ENCODE measurements at regions not wholly inside any gene's neighbourhood (a gene's known extent, or its start where the extent isn't known, plus 50 kb on each side); places are given as distances from the start of the nearest gene placed in this dataset.

GRCh38 chr5:29015523-29015922 lies 1977.1 kb upstream of the CDH9 start:
- Histone ChIP-seq H3K27me3 (ENCODE audit: control insufficient read depth in 3 of 3, insufficient read depth in 3 of 3, low read length in 3 of 3) (no peaks in the 10 kb centered on the region), H3K27ac (ENCODE audit: low read depth, low read length) (no peak overlapping the region), H3K4me3 (ENCODE audit: low read length in 3 of 3) (no peak overlapping the region), H3K36me3 (ENCODE audit: control insufficient read depth in 3 of 3, insufficient read depth in 3 of 3, low read length in 3 of 3) (no peaks in the 10 kb centered on the region), H3K4me1 (ENCODE audit: control insufficient read depth in 3 of 3, insufficient read depth in 3 of 3, low read length in 3 of 3) (no peaks in the 10 kb centered on the region), H3K9ac (ENCODE audit: low read depth in 1 of 3, low read length in 3 of 3) (no peak overlapping the region), H3K9me3 (ENCODE audit: control insufficient read depth in 3 of 3, low read length in 3 of 3) (no peaks in the 10 kb centered on the region)

GRCh38 chr5:29005386-29005785 lies 1967.0 kb upstream of the CDH9 start:
- Histone ChIP-seq H3K36me3 (ENCODE audit: control insufficient read depth in 3 of 3, insufficient read depth in 3 of 3, low read length in 3 of 3) (no peaks in the 10 kb centered on the region), H3K4me3 (ENCODE audit: low read length in 3 of 3) (no peak overlapping the region), H3K27ac (ENCODE audit: low read depth, low read length) (no peak overlapping the region), H3K27me3 (ENCODE audit: control insufficient read depth in 3 of 3, insufficient read depth in 3 of 3, low read length in 3 of 3) (no peaks in the 10 kb centered on the region), H3K9me3 (ENCODE audit: control insufficient read depth in 3 of 3, low read length in 3 of 3) (no peaks in the 10 kb centered on the region), H3K4me1 (ENCODE audit: control insufficient read depth in 3 of 3, insufficient read depth in 3 of 3, low read length in 3 of 3) (no peaks in the 10 kb centered on the region), H3K9ac (ENCODE audit: low read depth in 1 of 3, low read length in 3 of 3) (no peak overlapping the region)

GRCh38 chr5:29002481-29002880 lies 1964.1 kb upstream of the CDH9 start:
- no peak overlapping the region for H3K27ac ChIP-seq (ENCODE audit: low read depth, low read length)
- H3K4me1 ChIP-seq (ENCODE audit: control insufficient read depth in 3 of 3, insufficient read depth in 3 of 3, low read length in 3 of 3): no peaks in the 10 kb centered on the region
- H3K36me3 ChIP-seq (ENCODE audit: control insufficient read depth in 3 of 3, insufficient read depth in 3 of 3, low read length in 3 of 3): no peaks in the 10 kb centered on the region
- no peak overlapping the region for H3K9ac ChIP-seq (ENCODE audit: low read depth in 1 of 3, low read length in 3 of 3)
- no peak overlapping the region for H3K4me3 ChIP-seq (ENCODE audit: low read length in 3 of 3)
- H3K27me3 ChIP-seq (ENCODE audit: control insufficient read depth in 3 of 3, insufficient read depth in 3 of 3, low read length in 3 of 3): no peaks in the 10 kb centered on the region
- no peaks in the 10 kb centered on the region for H3K9me3 ChIP-seq (ENCODE audit: control insufficient read depth in 3 of 3, low read length in 3 of 3)

GRCh38 chr5:29001666-29002065 lies 1963.3 kb upstream of the CDH9 start:
- H3K36me3 ChIP-seq (ENCODE audit: control insufficient read depth in 3 of 3, insufficient read depth in 3 of 3, low read length in 3 of 3): no peaks in the 10 kb centered on the region
- H3K9me3 ChIP-seq (ENCODE audit: control insufficient read depth in 3 of 3, low read length in 3 of 3): no peaks in the 10 kb centered on the region
- H3K4me1 ChIP-seq (ENCODE audit: control insufficient read depth in 3 of 3, insufficient read depth in 3 of 3, low read length in 3 of 3): no peaks in the 10 kb centered on the region
- H3K27ac ChIP-seq (ENCODE audit: low read depth, low read length): no peak overlapping the region
- no peaks in the 10 kb centered on the region for H3K27me3 ChIP-seq (ENCODE audit: control insufficient read depth in 3 of 3, insufficient read depth in 3 of 3, low read length in 3 of 3)
- no peak overlapping the region for H3K9ac ChIP-seq (ENCODE audit: low read depth in 1 of 3, low read length in 3 of 3)
- no peak overlapping the region for H3K4me3 ChIP-seq (ENCODE audit: low read length in 3 of 3)

DNA sequence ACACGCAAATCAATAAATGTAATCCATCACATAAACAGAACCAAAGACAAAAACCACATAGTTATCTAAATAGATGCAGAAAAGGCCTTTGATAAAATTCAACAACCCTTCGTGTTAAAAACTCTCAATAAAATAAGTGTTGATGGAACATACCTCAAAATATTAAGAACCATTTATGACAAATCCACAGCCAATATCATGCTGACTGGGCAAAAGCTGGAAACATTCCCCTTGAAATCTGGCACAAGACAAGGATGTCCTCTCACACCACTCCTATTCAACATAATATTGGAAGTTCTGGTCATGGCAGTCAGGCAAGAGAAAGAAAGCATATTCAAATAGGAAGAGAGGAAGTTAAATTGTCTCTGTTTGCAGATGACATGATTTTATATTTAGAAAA lies 1946.3 kb upstream of the CDH9 start:
- Histone ChIP-seq H3K4me3 (ENCODE audit: low read length in 3 of 3) (no peak overlapping the region), H3K9me3 (ENCODE audit: control insufficient read depth in 3 of 3, low read length in 3 of 3) (peaks cover 0 to 4% (median 3%) of the 10 kb centered on the region in 3 donors), H3K27ac (ENCODE audit: low read depth, low read length) (no peak overlapping the region), H3K36me3 (ENCODE audit: control insufficient read depth in 3 of 3, insufficient read depth in 3 of 3, low read length in 3 of 3) (no peaks in the 10 kb centered on the region), H3K27me3 (ENCODE audit: control insufficient read depth in 3 of 3, insufficient read depth in 3 of 3, low read length in 3 of 3) (no peaks in the 10 kb centered on the region), H3K4me1 (ENCODE audit: control insufficient read depth in 3 of 3, insufficient read depth in 3 of 3, low read length in 3 of 3) (no peaks in the 10 kb centered on the region), H3K9ac (ENCODE audit: low read depth in 1 of 3, low read length in 3 of 3) (no peak overlapping the region)

DNA sequence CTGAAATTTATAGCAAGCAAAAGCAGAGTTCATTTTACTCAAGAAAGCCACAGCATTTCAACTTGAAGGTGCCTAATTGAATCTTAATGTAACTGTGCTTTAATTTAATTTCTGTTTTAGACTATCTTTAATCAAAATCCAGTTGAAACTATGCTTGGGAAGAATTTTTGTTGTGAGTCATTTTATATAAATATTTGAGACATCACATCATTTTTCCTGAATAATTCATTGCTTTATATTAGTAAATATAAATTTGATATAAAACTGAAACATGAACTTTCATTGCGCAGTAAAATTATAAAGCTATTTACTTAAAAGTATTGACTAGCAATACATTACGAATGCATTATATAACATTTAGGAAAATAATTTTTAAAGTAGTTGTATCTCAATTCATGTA lies 1937.1 kb upstream of the CDH9 start:
- Histone ChIP-seq H3K36me3 (ENCODE audit: control insufficient read depth in 3 of 3, insufficient read depth in 3 of 3, low read length in 3 of 3) (no peaks in the 10 kb centered on the region), H3K9me3 (ENCODE audit: control insufficient read depth in 3 of 3, low read length in 3 of 3) (no peaks in the 10 kb centered on the region), H3K9ac (ENCODE audit: low read depth in 1 of 3, low read length in 3 of 3) (no peak overlapping the region), H3K27me3 (ENCODE audit: control insufficient read depth in 3 of 3, insufficient read depth in 3 of 3, low read length in 3 of 3) (no peaks in the 10 kb centered on the region), H3K4me1 (ENCODE audit: control insufficient read depth in 3 of 3, insufficient read depth in 3 of 3, low read length in 3 of 3) (no peaks in the 10 kb centered on the region), H3K4me3 (ENCODE audit: low read length in 3 of 3) (no peak overlapping the region), H3K27ac (ENCODE audit: low read depth, low read length) (no peak overlapping the region)

DNA sequence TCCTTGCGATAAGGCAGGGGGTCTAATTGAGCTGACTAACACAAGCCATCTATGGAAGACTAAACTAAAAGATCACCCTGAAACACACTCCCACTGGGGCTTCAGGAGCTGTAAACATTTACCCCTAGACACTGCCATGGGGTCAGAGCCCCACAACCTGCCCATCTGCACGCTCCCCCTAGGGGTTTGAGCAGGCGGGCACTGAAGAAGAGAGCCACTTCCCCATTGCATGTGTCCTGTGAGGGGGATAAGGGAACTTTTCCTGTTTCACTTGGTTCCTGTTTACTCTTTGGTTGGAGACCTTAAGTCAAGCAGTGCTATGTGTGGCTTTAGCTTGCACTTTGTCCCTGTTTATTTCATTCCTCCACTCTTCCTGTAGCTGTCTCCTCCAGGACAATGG lies 1929.5 kb upstream of the CDH9 start:
- no peak overlapping the region for H3K4me3 ChIP-seq (ENCODE audit: low read length in 3 of 3)
- no peak overlapping the region for H3K27ac ChIP-seq (ENCODE audit: low read depth, low read length)
- no peaks in the 10 kb centered on the region for H3K4me1 ChIP-seq (ENCODE audit: control insufficient read depth in 3 of 3, insufficient read depth in 3 of 3, low read length in 3 of 3)
- no peaks in the 10 kb centered on the region for H3K9me3 ChIP-seq (ENCODE audit: control insufficient read depth in 3 of 3, low read length in 3 of 3)
- no peak overlapping the region for H3K9ac ChIP-seq (ENCODE audit: low read depth in 1 of 3, low read length in 3 of 3)
- H3K36me3 ChIP-seq (ENCODE audit: control insufficient read depth in 3 of 3, insufficient read depth in 3 of 3, low read length in 3 of 3): no peaks in the 10 kb centered on the region
- H3K27me3 ChIP-seq (ENCODE audit: control insufficient read depth in 3 of 3, insufficient read depth in 3 of 3, low read length in 3 of 3): no peaks in the 10 kb centered on the region

DNA sequence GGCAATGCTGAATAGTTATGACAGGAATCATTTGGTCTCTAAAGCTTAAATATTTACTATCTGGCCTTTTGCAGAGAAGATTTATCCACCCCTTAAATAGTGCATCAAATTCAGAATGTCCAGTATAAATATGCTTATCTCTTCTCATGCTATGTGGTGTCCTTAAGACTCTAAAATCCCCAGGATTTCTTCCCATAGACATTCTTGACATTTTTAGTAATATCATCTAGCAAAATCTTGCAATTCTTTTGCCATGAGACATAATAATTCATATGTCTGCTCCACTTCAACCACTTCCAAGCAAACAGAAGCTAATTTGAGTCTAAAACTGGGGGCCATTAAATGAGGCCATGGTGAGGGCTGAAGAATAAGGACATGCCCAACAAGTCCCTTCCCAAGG lies 1923.4 kb upstream of the CDH9 start:
- no peaks in the 10 kb centered on the region for H3K27me3 ChIP-seq (ENCODE audit: control insufficient read depth in 3 of 3, insufficient read depth in 3 of 3, low read length in 3 of 3)
- no peak overlapping the region for H3K4me3 ChIP-seq (ENCODE audit: low read length in 3 of 3)
- H3K27ac ChIP-seq (ENCODE audit: low read depth, low read length): no peak overlapping the region
- peaks cover 0 to 4% (median 0%) of the 10 kb centered on the region in 3 donors for H3K9me3 ChIP-seq (ENCODE audit: control insufficient read depth in 3 of 3, low read length in 3 of 3)
- no peaks in the 10 kb centered on the region for H3K4me1 ChIP-seq (ENCODE audit: control insufficient read depth in 3 of 3, insufficient read depth in 3 of 3, low read length in 3 of 3)
- H3K9ac ChIP-seq (ENCODE audit: low read depth in 1 of 3, low read length in 3 of 3): no peak overlapping the region
- H3K36me3 ChIP-seq (ENCODE audit: control insufficient read depth in 3 of 3, insufficient read depth in 3 of 3, low read length in 3 of 3): no peaks in the 10 kb centered on the region

GRCh38 chr5:28958581-28958980 lies 1920.2 kb upstream of the CDH9 start:
- H3K27me3 ChIP-seq (ENCODE audit: control insufficient read depth in 3 of 3, insufficient read depth in 3 of 3, low read length in 3 of 3): no peaks in the 10 kb centered on the region
- H3K4me3 ChIP-seq (ENCODE audit: low read length in 3 of 3): no peak overlapping the region
- H3K9ac ChIP-seq (ENCODE audit: low read depth in 1 of 3, low read length in 3 of 3): no peak overlapping the region
- peaks cover 0 to 4% (median 0%) of the 10 kb centered on the region in 3 donors for H3K9me3 ChIP-seq (ENCODE audit: control insufficient read depth in 3 of 3, low read length in 3 of 3)
- no peaks in the 10 kb centered on the region for H3K4me1 ChIP-seq (ENCODE audit: control insufficient read depth in 3 of 3, insufficient read depth in 3 of 3, low read length in 3 of 3)
- H3K27ac ChIP-seq (ENCODE audit: low read depth, low read length): no peak overlapping the region
- no peaks in the 10 kb centered on the region for H3K36me3 ChIP-seq (ENCODE audit: control insufficient read depth in 3 of 3, insufficient read depth in 3 of 3, low read length in 3 of 3)

- H3K9ac ChIP-seq (ENCODE audit: low read depth in 1 of 3, low read length in 3 of 3): no peak overlapping the region
- H3K36me3 ChIP-seq (ENCODE audit: control insufficient read depth in 3 of 3, insufficient read depth in 3 of 3, low read length in 3 of 3): no peaks in the 10 kb centered on the region
- no peak overlapping the region for H3K4me3 ChIP-seq (ENCODE audit: low read length in 3 of 3)
- H3K27me3 ChIP-seq (ENCODE audit: control insufficient read depth in 3 of 3, insufficient read depth in 3 of 3, low read length in 3 of 3): no peaks in the 10 kb centered on the region
- no peaks in the 10 kb centered on the region for H3K4me1 ChIP-seq (ENCODE audit: control insufficient read depth in 3 of 3, insufficient read depth in 3 of 3, low read length in 3 of 3)
- H3K27ac ChIP-seq (ENCODE audit: low read depth, low read length): no peak overlapping the region
- peaks cover 0 to 2% (median 0%) of the 10 kb centered on the region in 3 donors for H3K9me3 ChIP-seq (ENCODE audit: control insufficient read depth in 3 of 3, low read length in 3 of 3)
Measured at GRCh38 chr5:28957450-28957849, 1919.1 kb upstream of the CDH9 start.

- H3K9me3 ChIP-seq (ENCODE audit: control insufficient read depth in 3 of 3, low read length in 3 of 3): no peaks in the 10 kb centered on the region
- no peaks in the 10 kb centered on the region for H3K27me3 ChIP-seq (ENCODE audit: control insufficient read depth in 3 of 3, insufficient read depth in 3 of 3, low read length in 3 of 3)
- H3K36me3 ChIP-seq (ENCODE audit: control insufficient read depth in 3 of 3, insufficient read depth in 3 of 3, low read length in 3 of 3): no peaks in the 10 kb centered on the region
- H3K27ac ChIP-seq (ENCODE audit: low read depth, low read length): no peak overlapping the region
- H3K9ac ChIP-seq (ENCODE audit: low read depth in 1 of 3, low read length in 3 of 3): no peak overlapping the region
- H3K4me3 ChIP-seq (ENCODE audit: low read length in 3 of 3): no peak overlapping the region
- no peaks in the 10 kb centered on the region for H3K4me1 ChIP-seq (ENCODE audit: control insufficient read depth in 3 of 3, insufficient read depth in 3 of 3, low read length in 3 of 3)
Measured at GRCh38 chr5:28954074-28954473, 1915.7 kb upstream of the CDH9 start.

Measured in skeletal muscle tissue (tissue), 3 donors.